SJCRH30 (cell line): ENCODE measurements at regions not wholly inside any gene's neighbourhood (a gene's known extent, or its start where the extent isn't known, plus 50 kb on each side); places are given as distances from the start of the nearest gene placed in this dataset.
A peak's percentile ranks its signal among the peaks of the same experiment; 100 is the strongest.

Experiments
- DNase-seq, 2 experiments: peaks; one replicate each; pipeline ENCODE4 v3.0.0-alpha.2; 2015 to 2020
- H3K27ac ChIP-seq: fragments of 250-450 bp; sonication (Bioruptor Pico); 2 replicates; pipeline ENCODE4 v1.5.1; 2020; ENCODE audit warnings: mild to moderate bottlenecking, moderate library complexity
- H3K27me3 ChIP-seq: fragments of 250-450 bp; sonication (Bioruptor Pico); 2 replicates; pipeline ENCODE4 v1.5.1; 2020; ENCODE audit warnings: mild to moderate bottlenecking, moderate library complexity
- H3K36me3 ChIP-seq: fragments of 250-450 bp; sonication (Bioruptor Pico); 2 replicates; pipeline ENCODE4 v1.5.1; 2020; ENCODE audit warnings: mild to moderate bottlenecking, moderate library complexity
- H3K4me1 ChIP-seq: fragments of 250-450 bp; sonication (Bioruptor Pico); 2 replicates; pipeline ENCODE4 v1.5.1; 2020; ENCODE audit warnings: mild to moderate bottlenecking, moderate library complexity
- H3K4me3 ChIP-seq: fragments of 250-450 bp; sonication (Bioruptor Pico); 2 replicates; pipeline ENCODE4 v1.5.1; 2020; ENCODE audit warnings: mild to moderate bottlenecking, moderate library complexity
- H3K9me3 ChIP-seq: fragments of 250-450 bp; sonication (Bioruptor Pico); replicated peaks from 2 replicates; pipeline ENCODE4 v1.5.1; 2020; ENCODE audit warnings: mild to moderate bottlenecking, moderate library complexity

DNA sequence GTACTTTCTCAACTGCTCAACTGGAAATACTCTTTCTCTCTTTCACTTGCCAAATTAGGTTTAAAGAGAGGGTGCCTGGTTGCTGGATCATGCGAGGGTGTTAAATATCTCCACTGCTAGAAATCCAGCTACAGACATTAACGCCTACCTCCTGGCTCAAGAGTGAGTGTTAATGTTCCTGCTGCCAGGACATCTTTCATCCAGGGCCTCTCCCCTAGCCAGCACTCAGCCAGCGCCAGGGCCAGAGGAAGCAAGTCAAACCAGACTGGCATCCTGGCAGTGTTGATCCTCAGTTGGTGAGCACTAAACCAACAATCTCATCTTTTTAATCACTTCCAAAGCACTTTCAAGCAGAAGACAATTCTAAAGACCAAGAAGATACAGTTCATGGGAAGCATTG lies 92.9 kb upstream of the BARHL2 start:
- no peak overlapping the region for H3K4me3 ChIP-seq
- H3K9me3 ChIP-seq: no peaks in the 10 kb centered on the region
- no peaks in the 10 kb centered on the region for H3K4me1 ChIP-seq
- DNase-seq: no peak
- H3K36me3 ChIP-seq: no peaks in the 10 kb centered on the region
- no peaks in the 10 kb centered on the region for H3K27me3 ChIP-seq
- H3K27ac ChIP-seq: no peak overlapping the region

- no peak overlapping the region for H3K27ac ChIP-seq
- no peaks in the 10 kb centered on the region for H3K9me3 ChIP-seq
- no peak for DNase-seq
- H3K36me3 ChIP-seq: no peaks in the 10 kb centered on the region
- no peak overlapping the region for H3K4me3 ChIP-seq
- H3K4me1 ChIP-seq: no peaks in the 10 kb centered on the region
- H3K27me3 ChIP-seq: no peaks in the 10 kb centered on the region
These were observed 92.0 kb upstream of the BARHL2 start for GRCh38 chr1:90809093-90809492.

DNA sequence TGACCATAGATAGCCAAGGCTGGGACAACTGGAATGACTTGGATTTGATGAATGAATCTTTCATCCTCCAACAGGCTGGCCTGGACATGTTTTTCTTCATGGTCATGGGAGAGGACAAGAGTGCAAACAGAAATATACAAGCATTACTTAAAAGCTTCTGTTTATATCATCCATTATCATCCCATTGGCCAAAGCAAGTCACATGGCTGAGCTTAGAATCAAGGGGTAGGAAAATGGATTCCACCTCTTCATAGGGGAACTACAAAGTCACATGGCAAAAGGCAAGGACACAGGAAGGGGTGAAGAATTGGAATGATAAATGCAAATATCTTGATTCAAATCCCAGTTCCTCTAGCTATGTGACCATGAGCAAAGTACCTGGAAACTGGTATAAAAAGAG lies 90.2 kb upstream of the BARHL2 start:
- H3K4me3 ChIP-seq: no peak overlapping the region
- H3K4me1 ChIP-seq: no peaks in the 10 kb centered on the region
- no peaks in the 10 kb centered on the region for H3K27me3 ChIP-seq
- H3K9me3 ChIP-seq: no peaks in the 10 kb centered on the region
- no peak for DNase-seq
- no peak overlapping the region for H3K27ac ChIP-seq
- no peaks in the 10 kb centered on the region for H3K36me3 ChIP-seq

DNA sequence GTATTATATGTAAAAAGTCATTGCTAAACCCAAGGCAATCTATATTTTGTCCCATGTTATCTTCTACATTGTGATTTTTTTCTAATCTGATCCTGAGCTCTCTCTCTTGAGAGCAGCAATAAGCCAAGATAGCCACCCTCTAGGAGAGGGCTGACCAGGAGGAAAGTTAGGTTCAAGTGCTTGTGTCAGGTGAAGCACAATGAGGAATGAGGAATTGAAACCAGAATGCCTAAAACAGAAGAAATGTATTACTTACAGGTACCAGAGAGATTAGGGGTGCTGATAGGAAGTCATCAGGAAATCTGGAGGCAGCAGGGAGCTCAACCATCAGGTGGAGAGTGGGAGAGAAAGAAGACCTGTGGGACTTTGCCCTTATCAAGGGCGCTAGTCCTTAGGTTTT lies 85.5 kb upstream of the BARHL2 start:
- Histone ChIP-seq H3K27ac (no peak overlapping the region), H3K4me1 (no peaks in the 10 kb centered on the region), H3K27me3 (peaks cover 8% of the 10 kb centered on the region; the same call in 1 of the 2 replicates), H3K4me3 (no peak overlapping the region), H3K36me3 (no peaks in the 10 kb centered on the region), H3K9me3 (no peaks in the 10 kb centered on the region)
- DNase-seq: no peak

GRCh38 chr1:90800012-90800717 lies 83.1 kb upstream of the BARHL2 start:
- no peaks in the 10 kb centered on the region for H3K36me3 ChIP-seq
- H3K27me3 ChIP-seq: peaks cover 8% of the 10 kb centered on the region; the same call in 1 of the 2 replicates
- no peaks in the 10 kb centered on the region for H3K9me3 ChIP-seq
- H3K4me3 ChIP-seq: no peak overlapping the region
- no peaks in the 10 kb centered on the region for H3K4me1 ChIP-seq
- no peak overlapping the region for H3K27ac ChIP-seq
- no peak for DNase-seq

GRCh38 chr1:90799326-90799725 lies 82.2 kb upstream of the BARHL2 start:
- no peak overlapping the region for H3K27ac ChIP-seq
- peaks cover 8% of the 10 kb centered on the region; the same call in 1 of the 2 replicates for H3K27me3 ChIP-seq

GRCh38 chr1:90798883-90799282 lies 81.8 kb upstream of the BARHL2 start:
- Histone ChIP-seq H3K4me3 (no peak overlapping the region), H3K36me3 (no peaks in the 10 kb centered on the region), H3K27me3 (peaks cover 8% of the 10 kb centered on the region; the same call in 1 of the 2 replicates), H3K27ac (no peak overlapping the region), H3K4me1 (no peaks in the 10 kb centered on the region), H3K9me3 (no peaks in the 10 kb centered on the region)
- DNase-seq: no peak

More at GRCh38 chr1:90799326-90799725, 82.2 kb upstream of the BARHL2 start:
- no peak for DNase-seq
- no peaks in the 10 kb centered on the region for H3K9me3 ChIP-seq
- H3K4me1 ChIP-seq: no peaks in the 10 kb centered on the region
- H3K4me3 ChIP-seq: no peak overlapping the region
- H3K36me3 ChIP-seq: no peaks in the 10 kb centered on the region

- no peak for DNase-seq
- Histone ChIP-seq H3K27me3 (peaks cover 8% of the 10 kb centered on the region; the same call in 1 of the 2 replicates), H3K4me3 (no peak overlapping the region), H3K4me1 (no peaks in the 10 kb centered on the region), H3K36me3 (no peaks in the 10 kb centered on the region), H3K9me3 (no peaks in the 10 kb centered on the region), H3K27ac (no peak overlapping the region)
These were observed 81.2 kb upstream of the BARHL2 start for GRCh38 chr1:90798344-90798743.

GRCh38 chr1:90795431-90795830 lies 78.3 kb upstream of the BARHL2 start:
- no peaks in the 10 kb centered on the region for H3K4me1 ChIP-seq
- no peaks in the 10 kb centered on the region for H3K36me3 ChIP-seq
- no peaks in the 10 kb centered on the region for H3K9me3 ChIP-seq
- DNase-seq: no peak
- no peak overlapping the region for H3K4me3 ChIP-seq
- no peak overlapping the region for H3K27ac ChIP-seq
- H3K27me3 ChIP-seq: peaks cover 8% of the 10 kb centered on the region; the same call in 1 of the 2 replicates

DNA sequence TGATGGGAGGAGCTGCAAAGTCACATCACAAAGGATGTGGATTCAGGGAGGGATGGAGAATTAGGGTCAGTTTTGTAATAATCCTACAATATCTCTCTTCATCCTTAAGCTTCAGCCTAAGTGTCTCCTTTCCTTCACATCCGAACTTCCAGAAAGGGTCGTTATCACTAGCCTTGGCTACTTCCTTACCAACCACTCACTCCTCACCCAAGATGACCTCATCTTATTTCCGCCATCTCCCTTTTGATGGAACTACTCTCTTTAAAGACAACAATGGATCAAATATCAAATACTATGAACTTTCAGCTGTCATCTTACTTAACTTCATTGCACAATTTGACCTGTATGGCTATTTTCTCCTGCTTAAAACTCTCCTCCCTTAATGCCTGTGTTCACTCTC lies 69.6 kb upstream of the BARHL2 start:
- Histone ChIP-seq H3K36me3 (no peaks in the 10 kb centered on the region), H3K27me3 (no peaks in the 10 kb centered on the region), H3K4me1 (no peaks in the 10 kb centered on the region), H3K27ac (no peak overlapping the region), H3K4me3 (no peak overlapping the region), H3K9me3 (no peaks in the 10 kb centered on the region)
- peak in 1 of 2 experiments; percentile 3 for DNase-seq

- Histone ChIP-seq H3K4me1 (no peaks in the 10 kb centered on the region), H3K9me3 (no peaks in the 10 kb centered on the region)
These were observed 67.2 kb upstream of the BARHL2 start for GRCh38 chr1:90784186-90784847.

GRCh38 chr1:90783181-90783580 lies 66.1 kb upstream of the BARHL2 start:
- no peak for DNase-seq
- Histone ChIP-seq H3K4me1 (no peaks in the 10 kb centered on the region), H3K36me3 (no peaks in the 10 kb centered on the region), H3K4me3 (no peak overlapping the region), H3K27me3 (no peaks in the 10 kb centered on the region), H3K9me3 (no peaks in the 10 kb centered on the region), H3K27ac (no peak overlapping the region)

More at GRCh38 chr1:90784186-90784847, 67.2 kb upstream of the BARHL2 start:
- Histone ChIP-seq H3K36me3 (no peaks in the 10 kb centered on the region), H3K27me3 (no peaks in the 10 kb centered on the region), H3K27ac (no peak overlapping the region), H3K4me3 (no peak overlapping the region)
- DNase-seq: no peak

- Histone ChIP-seq H3K4me3 (no peak overlapping the region), H3K9me3 (no peaks in the 10 kb centered on the region), H3K27me3 (no peaks in the 10 kb centered on the region), H3K27ac (no peak overlapping the region), H3K36me3 (no peaks in the 10 kb centered on the region), H3K4me1 (no peaks in the 10 kb centered on the region)
- DNase-seq: no peak
These were observed 64.9 kb upstream of the BARHL2 start for GRCh38 chr1:90782046-90782445.

GRCh38 chr1:90781534-90781933 lies 64.4 kb upstream of the BARHL2 start:
- Histone ChIP-seq H3K4me3 (no peak overlapping the region), H3K9me3 (no peaks in the 10 kb centered on the region), H3K4me1 (no peaks in the 10 kb centered on the region), H3K27me3 (no peaks in the 10 kb centered on the region), H3K27ac (no peak overlapping the region), H3K36me3 (no peaks in the 10 kb centered on the region)
- no peak for DNase-seq

DNA sequence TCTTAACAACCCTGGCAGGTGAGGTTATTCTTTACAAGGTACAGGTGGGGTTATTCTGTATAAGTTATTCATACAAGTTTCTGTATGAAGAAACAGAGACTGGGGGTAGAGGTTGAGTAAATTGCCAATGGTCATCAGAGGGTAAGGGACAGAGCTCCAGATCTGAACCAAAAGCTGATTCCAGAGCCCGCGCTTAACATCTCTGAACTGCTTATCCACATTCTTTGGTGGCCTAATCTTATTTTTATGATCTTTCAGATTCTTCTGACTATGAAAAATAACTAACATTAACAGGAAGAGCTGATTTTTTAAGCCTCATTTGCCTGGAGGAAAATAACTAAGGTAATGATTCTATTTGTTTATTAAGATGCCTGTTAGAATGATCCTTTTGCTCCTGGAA lies 63.9 kb upstream of the BARHL2 start:
- Histone ChIP-seq H3K9me3 (no peaks in the 10 kb centered on the region), H3K36me3 (no peaks in the 10 kb centered on the region), H3K4me3 (no peak overlapping the region), H3K4me1 (no peaks in the 10 kb centered on the region), H3K27ac (no peak overlapping the region), H3K27me3 (no peaks in the 10 kb centered on the region)
- no peak for DNase-seq

GRCh38 chr1:90779573-90779972 lies 62.5 kb upstream of the BARHL2 start:
- Histone ChIP-seq H3K4me3 (no peak overlapping the region), H3K27me3 (no peaks in the 10 kb centered on the region), H3K36me3 (no peaks in the 10 kb centered on the region), H3K9me3 (no peaks in the 10 kb centered on the region), H3K27ac (no peak overlapping the region), H3K4me1 (no peaks in the 10 kb centered on the region)
- DNase-seq: no peak
